ENCODE measurements at regions not wholly inside any gene's neighbourhood (a gene's known extent, or its start where the extent isn't known, plus 50 kb on each side); places are given as distances from the start of the nearest gene placed in this dataset.

DNA sequence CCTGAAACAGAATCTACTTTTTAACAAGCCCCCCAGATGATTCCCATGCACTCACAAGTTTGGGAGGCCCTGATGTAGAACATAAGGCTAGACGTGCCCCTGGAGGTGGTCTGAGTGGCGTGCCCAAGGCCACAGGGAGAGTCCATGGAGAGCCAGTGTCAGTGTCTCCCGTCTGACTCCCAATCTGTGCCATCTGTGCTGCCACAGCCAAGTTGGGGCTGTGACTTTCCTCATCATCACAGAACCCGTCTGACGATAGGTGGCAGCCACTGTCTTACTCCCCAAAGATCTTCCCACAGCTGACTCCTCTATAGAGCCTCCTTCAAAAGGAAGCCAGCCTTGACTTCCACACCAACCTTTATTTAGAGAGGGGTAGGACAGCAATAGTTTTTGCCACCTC lies 470.5 kb downstream of the SOX6 start:
- Histone ChIP-seq H3K36me3 (ENCODE audit: control insufficient read depth, insufficient read depth, low read length) (no peaks in the 10 kb centered on the region), H3K27ac (ENCODE audit: low read length) (no peak overlapping the region), H3K4me3 (ENCODE audit: low read length) (no peak overlapping the region), H3K4me1 (ENCODE audit: control insufficient read depth, insufficient read depth, low read length) (no peaks in the 10 kb centered on the region), H3K27me3 (ENCODE audit: control insufficient read depth, insufficient read depth, low read length) (no peaks in the 10 kb centered on the region), H3K9me3 (ENCODE audit: control insufficient read depth, insufficient read depth, low read length) (no peaks in the 10 kb centered on the region)
- TF ChIP-seq, protein P1, sequence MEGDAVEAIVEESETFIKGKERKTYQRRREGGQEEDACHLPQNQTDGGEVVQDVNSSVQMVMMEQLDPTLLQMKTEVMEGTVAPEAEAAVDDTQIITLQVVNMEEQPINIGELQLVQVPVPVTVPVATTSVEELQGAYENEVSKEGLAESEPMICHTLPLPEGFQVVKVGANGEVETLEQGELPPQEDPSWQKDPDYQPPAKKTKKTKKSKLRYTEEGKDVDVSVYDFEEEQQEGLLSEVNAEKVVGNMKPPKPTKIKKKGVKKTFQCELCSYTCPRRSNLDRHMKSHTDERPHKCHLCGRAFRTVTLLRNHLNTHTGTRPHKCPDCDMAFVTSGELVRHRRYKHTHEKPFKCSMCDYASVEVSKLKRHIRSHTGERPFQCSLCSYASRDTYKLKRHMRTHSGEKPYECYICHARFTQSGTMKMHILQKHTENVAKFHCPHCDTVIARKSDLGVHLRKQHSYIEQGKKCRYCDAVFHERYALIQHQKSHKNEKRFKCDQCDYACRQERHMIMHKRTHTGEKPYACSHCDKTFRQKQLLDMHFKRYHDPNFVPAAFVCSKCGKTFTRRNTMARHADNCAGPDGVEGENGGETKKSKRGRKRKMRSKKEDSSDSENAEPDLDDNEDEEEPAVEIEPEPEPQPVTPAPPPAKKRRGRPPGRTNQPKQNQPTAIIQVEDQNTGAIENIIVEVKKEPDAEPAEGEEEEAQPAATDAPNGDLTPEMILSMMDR (IDR thresholded peaks at IDR 0.05) = no peak
- DNase-seq = no peak
- H3K27ac Mint-ChIP-seq = no peak overlapping the region
- H3K4me1 Mint-ChIP-seq = peaks cover 0 to 5% of the 10 kb centered on the region in 2 donors
- ATAC-seq = no peak
- intact Hi-C loops (cut with micrococcal nuclease) = no loop called here
- H3K27me3 Mint-ChIP-seq (ENCODE audit: low read depth in 2 of 2) = peaks cover 0 to 12% of the 10 kb centered on the region in 2 donors
- no peak overlapping the region for H3K4me3 Mint-ChIP-seq
- no peaks in the 10 kb centered on the region for H3K36me3 Mint-ChIP-seq
- H3K9me3 Mint-ChIP-seq = no peaks in the 10 kb centered on the region
- WGBS (ENCODE audit: insufficient coverage) = 71% methylated on average over 5 of the region's 5 CpGs

DNA sequence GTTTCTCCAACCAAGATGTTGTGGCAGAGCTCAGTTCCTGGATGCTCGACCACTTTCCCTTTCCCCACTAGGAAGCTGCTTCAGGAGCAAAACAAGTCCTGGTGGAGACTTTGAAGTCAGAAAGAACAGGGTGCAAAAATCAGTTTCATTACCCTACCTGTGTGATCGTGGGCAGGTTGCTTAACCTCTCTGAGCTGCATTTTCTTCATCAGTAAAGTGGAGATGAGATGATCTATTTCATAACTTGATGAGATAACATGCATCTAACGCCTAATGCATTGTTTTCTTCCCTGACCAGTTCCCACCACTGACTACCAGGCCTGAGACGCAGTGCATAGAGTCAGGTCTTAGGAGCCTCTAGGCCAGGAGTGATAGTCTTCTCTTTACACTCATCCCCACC lies 470.0 kb downstream of the SOX6 start:
- intact Hi-C loops (cut with micrococcal nuclease) = no loop called here
- Histone ChIP-seq H3K4me3 (ENCODE audit: low read length) (no peak overlapping the region), H3K36me3 (ENCODE audit: control insufficient read depth, insufficient read depth, low read length) (no peaks in the 10 kb centered on the region), H3K27ac (ENCODE audit: low read length) (no peak overlapping the region), H3K9me3 (ENCODE audit: control insufficient read depth, insufficient read depth, low read length) (no peaks in the 10 kb centered on the region), H3K27me3 (ENCODE audit: control insufficient read depth, insufficient read depth, low read length) (no peaks in the 10 kb centered on the region), H3K4me1 (ENCODE audit: control insufficient read depth, insufficient read depth, low read length) (no peaks in the 10 kb centered on the region)
- Mint-ChIP-seq H3K27me3 (ENCODE audit: low read depth in 2 of 2) (peaks cover 0 to 12% of the 10 kb centered on the region in 2 donors), H3K36me3 (no peaks in the 10 kb centered on the region), H3K4me3 (no peak overlapping the region), H3K9me3 (no peaks in the 10 kb centered on the region), H3K4me1 (peaks cover 0 to 7% of the 10 kb centered on the region in 2 donors), H3K27ac (no peak overlapping the region)
- DNase-seq (no peak), ATAC-seq (no peak)
- TF ChIP-seq, protein P1 (IDR thresholded peaks at IDR 0.05) = no peak
- 88% methylated on average over 3 of the region's 4 CpGs for WGBS (ENCODE audit: insufficient coverage)

DNA sequence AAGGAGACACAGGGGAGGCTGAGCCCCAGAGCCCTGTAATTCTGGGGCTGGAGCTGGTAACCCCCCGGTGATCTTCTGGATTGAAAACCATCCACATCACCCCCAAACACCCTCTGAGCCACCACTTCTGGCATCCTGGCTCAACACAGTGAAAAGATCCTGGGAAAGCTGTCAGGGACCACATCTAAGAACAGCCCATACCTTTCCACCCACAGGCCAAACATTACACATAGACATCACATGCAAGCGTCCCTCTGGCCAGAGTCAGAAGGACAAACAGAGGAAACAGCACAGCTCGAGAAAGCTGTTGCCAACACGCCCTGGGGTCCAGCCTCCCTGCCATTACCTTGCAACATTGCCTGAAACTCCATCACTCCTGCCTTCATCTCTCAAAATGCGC lies 469.5 kb downstream of the SOX6 start:
- no peak overlapping the region for H3K4me3 ChIP-seq (ENCODE audit: low read length)
- 85% methylated on average over 5 of the region's 5 CpGs for WGBS (ENCODE audit: insufficient coverage)
- no peaks in the 10 kb centered on the region for H3K4me1 ChIP-seq (ENCODE audit: control insufficient read depth, insufficient read depth, low read length)
- Mint-ChIP-seq H3K36me3 (no peaks in the 10 kb centered on the region), H3K27ac (no peak overlapping the region), H3K9me3 (no peaks in the 10 kb centered on the region), H3K4me3 (no peak overlapping the region), H3K4me1 (peaks cover 0 to 7% of the 10 kb centered on the region in 2 donors), H3K27me3 (ENCODE audit: low read depth in 2 of 2) (peaks cover 0 to 12% of the 10 kb centered on the region in 2 donors)
- no peaks in the 10 kb centered on the region for H3K36me3 ChIP-seq (ENCODE audit: control insufficient read depth, insufficient read depth, low read length)
- no peak overlapping the region for H3K27ac ChIP-seq (ENCODE audit: low read length)
- no peak for DNase-seq
- intact Hi-C loops (cut with micrococcal nuclease) = no loop called here
- TF ChIP-seq, protein P1 (IDR thresholded peaks at IDR 0.05) = no peak
- ATAC-seq = no peak
- H3K9me3 ChIP-seq (ENCODE audit: control insufficient read depth, insufficient read depth, low read length) = no peaks in the 10 kb centered on the region
- no peaks in the 10 kb centered on the region for H3K27me3 ChIP-seq (ENCODE audit: control insufficient read depth, insufficient read depth, low read length)

DNA sequence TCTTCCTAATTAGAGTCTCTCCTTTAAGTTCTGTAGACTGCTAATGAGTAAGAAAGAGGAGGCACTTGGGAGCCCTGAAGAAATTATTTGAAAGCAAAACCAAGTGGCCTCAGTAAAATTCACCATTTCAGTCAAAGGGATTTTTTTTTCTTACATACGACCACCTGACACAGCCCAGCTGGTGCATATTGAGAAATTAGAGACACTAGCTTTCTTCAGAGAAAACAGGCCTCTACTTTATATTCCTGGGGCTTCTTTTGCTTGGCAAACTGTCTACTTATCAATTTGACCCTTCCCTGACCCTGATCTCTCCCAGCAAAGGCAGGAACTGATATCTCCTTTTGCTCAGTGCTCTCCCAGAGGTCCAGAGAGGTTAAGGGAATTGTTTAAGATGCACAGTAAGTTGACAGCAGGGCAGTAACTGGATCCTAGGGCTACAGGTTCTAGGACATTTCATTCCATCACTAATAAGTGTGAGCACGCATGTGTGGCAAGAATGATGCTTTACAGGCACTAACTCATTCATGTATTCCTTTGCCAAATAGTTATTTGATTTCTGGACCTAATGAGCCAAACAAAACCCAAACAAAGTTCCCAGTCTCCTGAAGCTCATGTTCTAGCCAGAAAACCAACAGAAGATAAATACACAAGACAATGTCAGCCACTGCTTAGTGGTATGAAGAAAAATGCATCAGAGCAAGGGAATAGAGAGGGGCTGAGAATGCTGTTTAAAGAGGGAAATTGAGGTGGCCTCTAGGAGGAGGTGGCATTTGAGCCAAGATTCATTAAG lies 467.6 kb downstream of the SOX6 start:
- peaks cover 0 to 7% of the 10 kb centered on the region in 2 donors for H3K27me3 Mint-ChIP-seq (ENCODE audit: low read depth in 2 of 2)
- H3K4me1 Mint-ChIP-seq = peaks cover 10 to 22% of the 10 kb centered on the region in 2 donors
- H3K9me3 Mint-ChIP-seq = no peaks in the 10 kb centered on the region
- H3K27ac ChIP-seq (ENCODE audit: low read length) = no peak overlapping the region
- DNase-seq (no peak), ATAC-seq (no peak)
- H3K27ac Mint-ChIP-seq = no peak overlapping the region
- no peaks in the 10 kb centered on the region for H3K36me3 ChIP-seq (ENCODE audit: control insufficient read depth, insufficient read depth, low read length)
- no peaks in the 10 kb centered on the region for H3K4me1 ChIP-seq (ENCODE audit: control insufficient read depth, insufficient read depth, low read length)
- 85% methylated on average over 2 of the region's 2 CpGs for WGBS (ENCODE audit: insufficient coverage)
- TF ChIP-seq, protein P1 (IDR thresholded peaks at IDR 0.05) = no peak
- H3K4me3 Mint-ChIP-seq = no peak overlapping the region
- no peak overlapping the region for H3K4me3 ChIP-seq (ENCODE audit: low read length)
- intact Hi-C loops (cut with micrococcal nuclease) = no loop called here
- no peaks in the 10 kb centered on the region for H3K27me3 ChIP-seq (ENCODE audit: control insufficient read depth, insufficient read depth, low read length)
- H3K36me3 Mint-ChIP-seq = no peaks in the 10 kb centered on the region
- H3K9me3 ChIP-seq (ENCODE audit: control insufficient read depth, insufficient read depth, low read length) = no peaks in the 10 kb centered on the region

Measured in natural killer cell (primary cell).